Mesendoderm (in vitro differentiated cells): ENCODE measurements at regions not wholly inside any gene's neighbourhood (a gene's known extent, or its start where the extent isn't known, plus 50 kb on each side); places are given as distances from the start of the nearest gene placed in this dataset.

Experiments
- DNase-seq: peaks from one replicate; pipeline ENCODE4 v3.0.0; 2013
- H2AK5ac ChIP-seq: 2 replicates; pipeline ENCODE4 v1.6.1; 2013; ENCODE audit warnings: low read length, inconsistent platforms
- H2BK120ac ChIP-seq: 2 replicates; pipeline ENCODE4 v1.6.1; 2013; ENCODE audit warnings: low read depth, mild to moderate bottlenecking, low read length, moderate library complexity, mixed read lengths
- H2BK15ac ChIP-seq: replicated peaks from 2 replicates; pipeline ENCODE4 v1.6.1; 2013; ENCODE audit warnings: low read depth, mild to moderate bottlenecking, moderate library complexity
- H2BK5ac ChIP-seq: 2 replicates; pipeline ENCODE4 v1.6.1; 2013; ENCODE audit warnings: low read length, inconsistent platforms
- H3K18ac ChIP-seq: 2 replicates; pipeline ENCODE4 v1.6.1; 2013; ENCODE audit warnings: mild to moderate bottlenecking, low read length, mixed read lengths
- H3K23ac ChIP-seq: one replicate; pipeline ENCODE4 v1.6.1; 2013; ENCODE audit warnings: low read length
- H3K27ac ChIP-seq: 2 replicates; pipeline ENCODE4 v1.5.1; 2013; ENCODE audit warnings: low read depth, mild to moderate bottlenecking, inconsistent platforms, low read length, moderate library complexity
- H3K27me3 ChIP-seq: 2 replicates; pipeline ENCODE4 v1.6.1; 2013; ENCODE audit warnings: low read length, control low read depth, mild to moderate bottlenecking, inconsistent platforms; ENCODE audit not compliant: insufficient read depth, poor library complexity
- H3K36me3 ChIP-seq: 2 replicates; pipeline ENCODE4 v1.6.1; 2013; ENCODE audit warnings: low read length, inconsistent platforms; ENCODE audit not compliant: control insufficient read depth, insufficient read depth
- H3K4ac ChIP-seq: one replicate; pipeline ENCODE4 v1.6.1; 2013; ENCODE audit warnings: low read depth, mild to moderate bottlenecking, low read length, moderate library complexity
- H3K4me1 ChIP-seq: 2 replicates; pipeline ENCODE4 v1.6.1; 2013; ENCODE audit warnings: low read depth, low read length, inconsistent platforms; ENCODE audit not compliant: control insufficient read depth
- H3K4me2 ChIP-seq: 2 replicates; pipeline ENCODE4 v1.6.1; 2013; ENCODE audit warnings: low read length
- H3K4me3 ChIP-seq: 2 replicates; pipeline ENCODE4 v1.5.1; 2013; ENCODE audit warnings: mild to moderate bottlenecking, low read length
- H3K56ac ChIP-seq: one replicate; pipeline ENCODE4 v1.6.1; 2013; ENCODE audit warnings: low read length
- H3K79me1 ChIP-seq: 2 replicates; pipeline ENCODE4 v1.6.1; 2013; ENCODE audit warnings: low read length, inconsistent platforms
- H3K79me2 ChIP-seq: 2 replicates; pipeline ENCODE4 v1.6.1; 2013; ENCODE audit warnings: mild to moderate bottlenecking, low read length; ENCODE audit not compliant: control insufficient read depth, insufficient read depth
- H3K9ac ChIP-seq: 2 replicates; pipeline ENCODE4 v1.6.1; 2013; ENCODE audit warnings: low read length, inconsistent platforms
- H4K5ac ChIP-seq: one replicate; pipeline ENCODE4 v1.6.1; 2013; ENCODE audit warnings: low read length
- H4K8ac ChIP-seq: one replicate; pipeline ENCODE4 v1.6.1; 2013; ENCODE audit warnings: low read depth, mild to moderate bottlenecking, control low read depth, low read length, moderate library complexity
- WGBS: extraction: QIAGEN DNeasy Blood & Tissue Kit; methylation state at CpG from one replicate; pipeline ENCODE4 v1.1.7; 2013; ENCODE audit warnings: low lambda C conversion rate, missing lambda C conversion rate; ENCODE audit not compliant: insufficient coverage; ENCODE audit errors: extremely low coverage; 5-methylcytosine and 5-hydroxymethylcytosine counted together

DNA sequence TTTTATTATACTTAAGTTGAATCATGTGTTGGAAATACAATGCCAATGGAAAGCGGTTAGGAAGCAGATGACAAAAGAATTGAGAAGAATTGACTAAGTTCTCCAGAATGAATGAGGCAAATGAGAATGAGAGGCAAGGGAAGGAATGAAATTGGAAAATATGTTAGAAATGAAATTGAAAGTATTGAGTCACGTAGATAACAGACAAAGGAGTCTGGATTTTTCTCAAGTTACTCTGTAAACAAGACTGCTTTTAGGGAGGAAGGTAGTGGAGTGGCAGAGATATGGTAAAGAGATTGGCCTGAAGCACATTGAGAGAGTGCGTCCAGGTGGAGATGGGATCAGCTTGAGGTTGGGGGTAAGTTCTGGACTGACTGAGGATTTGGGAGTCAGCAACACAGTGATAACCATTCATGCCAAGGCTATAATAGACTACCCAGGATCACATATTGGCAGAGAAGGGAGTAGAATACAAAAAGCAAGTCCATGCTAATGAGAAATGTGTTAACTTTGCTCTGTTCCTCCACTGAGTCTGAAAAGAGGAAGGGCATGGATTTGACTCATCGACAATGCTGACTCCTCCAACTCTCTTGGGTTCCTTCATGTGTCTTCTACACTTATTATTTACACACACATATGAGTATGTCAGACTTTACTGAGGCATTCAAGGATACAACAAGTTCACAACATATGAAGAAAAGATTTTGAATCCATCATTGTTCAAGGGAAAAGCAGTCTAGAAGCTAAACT lies 814.2 kb upstream of the ZNF608 start:
- Histone ChIP-seq H3K4ac (no peak overlapping the region), H3K4me2 (no peak overlapping the region), H2BK120ac (no peak overlapping the region), H3K4me1 (no peaks in the 10 kb centered on the region), H2BK5ac (no peak overlapping the region), H3K56ac (no peak overlapping the region), H3K27ac (no peak overlapping the region), H3K23ac (no peak overlapping the region), H4K5ac (no peak overlapping the region), H3K18ac (no peak overlapping the region), H3K9ac (no peak overlapping the region), H3K4me3 (no peak overlapping the region), H3K79me2 (no peaks in the 10 kb centered on the region), H3K27me3 (no peaks in the 10 kb centered on the region), H2AK5ac (no peak overlapping the region), H2BK15ac (no peak overlapping the region), H3K79me1 (no peaks in the 10 kb centered on the region), H4K8ac (no peak overlapping the region), H3K36me3 (no peaks in the 10 kb centered on the region)
- 100% methylated on average over 2 of the region's 4 CpGs for WGBS
- no peak for DNase-seq

DNA sequence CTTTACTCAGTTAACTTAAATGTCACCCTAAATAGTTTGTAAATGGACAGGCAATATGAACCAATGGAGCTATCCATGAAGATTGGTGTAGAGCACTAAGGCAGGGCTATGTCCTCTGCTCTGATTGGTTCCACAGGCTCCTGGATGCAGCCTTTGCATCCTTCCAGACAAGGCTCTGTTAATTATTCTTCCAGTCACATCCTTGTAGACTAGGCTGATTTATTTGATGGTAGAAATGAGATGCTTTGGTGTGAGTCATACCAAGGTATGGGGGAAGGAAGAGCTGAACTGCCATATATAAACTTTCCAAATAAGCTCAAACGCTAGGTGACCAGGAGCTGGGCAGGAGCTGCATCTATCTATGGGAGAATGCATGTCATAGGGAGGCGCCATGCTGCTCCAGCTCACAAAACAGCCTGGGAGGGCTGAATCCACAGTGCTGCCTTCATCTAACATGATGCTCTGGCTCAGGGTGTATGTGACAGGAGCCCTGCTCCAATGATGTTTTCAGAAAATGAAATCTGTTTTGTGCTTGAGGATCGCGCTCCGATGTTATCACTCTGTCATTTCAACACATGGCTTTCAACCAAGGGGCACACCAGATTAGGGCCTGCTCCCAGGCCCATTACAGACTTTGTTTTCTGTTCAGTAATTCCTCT lies 818.0 kb upstream of the ZNF608 start:
- Histone ChIP-seq H3K4me2 (no peak overlapping the region), H3K79me2 (no peaks in the 10 kb centered on the region), H3K18ac (no peak overlapping the region), H3K36me3 (no peaks in the 10 kb centered on the region), H3K79me1 (no peaks in the 10 kb centered on the region), H4K5ac (no peak overlapping the region), H3K27ac (no peak overlapping the region), H2BK15ac (no peak overlapping the region), H3K4me1 (no peaks in the 10 kb centered on the region), H2BK5ac (no peak overlapping the region), H3K56ac (no peak overlapping the region), H3K4me3 (no peak overlapping the region), H3K27me3 (no peaks in the 10 kb centered on the region), H3K4ac (no peak overlapping the region), H3K23ac (no peak overlapping the region), H2AK5ac (no peak overlapping the region), H3K9ac (no peak overlapping the region), H2BK120ac (no peak overlapping the region), H4K8ac (no peak overlapping the region)
- DNase-seq = no peak
- no CpG with 5 or more reads among the region's 5 CpGs for WGBS

DNA sequence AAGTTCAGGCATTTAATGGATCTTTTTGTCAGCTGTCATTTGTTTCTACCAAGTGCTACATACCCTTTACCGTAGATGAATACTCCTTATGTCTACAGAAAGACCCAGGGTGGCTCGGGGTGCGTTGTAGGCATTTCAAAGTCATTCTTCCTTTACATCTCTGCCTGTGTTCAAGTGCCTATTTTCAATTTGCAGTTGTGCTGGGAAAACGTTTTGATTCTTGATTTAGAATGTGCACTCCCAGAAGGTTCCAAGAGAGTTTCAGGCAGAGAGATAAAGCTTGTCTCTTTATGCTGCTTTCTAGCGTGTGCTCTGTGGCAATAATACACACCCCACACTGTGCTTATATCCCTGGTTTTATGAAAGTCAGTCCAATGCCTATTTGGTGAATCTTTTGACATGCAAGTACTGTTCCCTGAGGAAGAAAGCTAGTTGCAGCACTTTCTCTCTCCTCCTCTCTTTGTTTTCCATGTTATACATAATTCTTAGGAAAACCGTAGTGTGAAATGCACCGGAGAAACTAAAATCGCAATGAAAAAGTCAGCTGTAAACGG lies 828.1 kb upstream of the ZNF608 start:
- no peak overlapping the region for H2BK120ac ChIP-seq
- no peaks in the 10 kb centered on the region for H3K27me3 ChIP-seq
- H3K36me3 ChIP-seq = no peaks in the 10 kb centered on the region
- H3K4me3 ChIP-seq = no peak overlapping the region
- H2BK15ac ChIP-seq = no peak overlapping the region
- no peak overlapping the region for H4K8ac ChIP-seq
- no peaks in the 10 kb centered on the region for H3K4me1 ChIP-seq
- no peak overlapping the region for H3K4ac ChIP-seq
- no peak overlapping the region for H3K18ac ChIP-seq
- WGBS = no CpG with 5 or more reads among the region's 9 CpGs
- no peak overlapping the region for H3K56ac ChIP-seq
- H2BK5ac ChIP-seq = no peak overlapping the region
- no peak overlapping the region for H3K9ac ChIP-seq
- H4K5ac ChIP-seq = no peak overlapping the region
- no peak overlapping the region for H3K4me2 ChIP-seq
- no peak overlapping the region for H3K23ac ChIP-seq
- H3K27ac ChIP-seq = no peak overlapping the region
- no peak overlapping the region for H2AK5ac ChIP-seq
- no peaks in the 10 kb centered on the region for H3K79me2 ChIP-seq
- H3K79me1 ChIP-seq = no peaks in the 10 kb centered on the region
- DNase-seq = no peak

DNA sequence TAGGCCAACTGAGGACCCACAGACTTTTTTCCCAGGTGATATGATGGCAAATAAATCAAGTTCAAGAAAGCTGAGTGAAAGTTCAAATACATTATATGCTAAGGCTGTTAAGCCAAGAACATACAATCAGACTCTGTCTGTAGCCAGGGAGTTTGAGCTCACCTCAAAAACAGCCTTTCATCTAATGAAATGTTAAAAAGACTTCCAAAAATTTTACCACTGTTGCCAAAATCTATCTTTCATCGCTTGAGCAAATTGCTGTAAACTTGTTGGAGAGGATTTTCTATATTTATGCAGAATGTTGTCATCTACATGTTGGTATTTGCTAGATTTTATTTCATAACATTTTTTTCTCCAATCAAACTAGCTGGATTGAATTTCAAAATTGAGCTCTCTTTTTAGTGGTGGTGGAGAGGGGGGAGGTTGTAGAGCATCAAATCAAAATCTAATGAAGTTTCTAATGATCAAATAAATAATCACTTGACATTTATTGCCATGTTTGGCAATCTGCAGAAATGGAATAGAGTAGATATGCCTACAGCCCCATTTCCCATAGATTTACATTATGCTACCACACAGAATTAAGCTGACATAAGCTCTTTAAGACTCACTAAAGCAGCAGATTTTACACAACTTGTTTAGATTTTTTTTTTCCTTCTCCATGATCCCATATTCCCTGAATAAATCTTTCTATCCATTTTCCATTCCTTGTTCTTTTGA lies 828.9 kb upstream of the ZNF608 start:
- Histone ChIP-seq H3K27me3 (no peaks in the 10 kb centered on the region), H3K79me2 (no peaks in the 10 kb centered on the region), H3K36me3 (no peaks in the 10 kb centered on the region), H3K4me2 (no peak overlapping the region), H3K56ac (no peak overlapping the region), H4K8ac (no peak overlapping the region), H3K4me3 (no peak overlapping the region), H3K4me1 (no peaks in the 10 kb centered on the region), H3K23ac (no peak overlapping the region), H2BK5ac (no peak overlapping the region), H4K5ac (no peak overlapping the region), H3K79me1 (no peaks in the 10 kb centered on the region), H3K9ac (no peak overlapping the region), H3K18ac (no peak overlapping the region), H2AK5ac (no peak overlapping the region), H2BK15ac (no peak overlapping the region), H3K4ac (no peak overlapping the region), H3K27ac (no peak overlapping the region), H2BK120ac (no peak overlapping the region)
- DNase-seq = no peak
- WGBS = no CpG with 5 or more reads among the region's 1 CpG

DNA sequence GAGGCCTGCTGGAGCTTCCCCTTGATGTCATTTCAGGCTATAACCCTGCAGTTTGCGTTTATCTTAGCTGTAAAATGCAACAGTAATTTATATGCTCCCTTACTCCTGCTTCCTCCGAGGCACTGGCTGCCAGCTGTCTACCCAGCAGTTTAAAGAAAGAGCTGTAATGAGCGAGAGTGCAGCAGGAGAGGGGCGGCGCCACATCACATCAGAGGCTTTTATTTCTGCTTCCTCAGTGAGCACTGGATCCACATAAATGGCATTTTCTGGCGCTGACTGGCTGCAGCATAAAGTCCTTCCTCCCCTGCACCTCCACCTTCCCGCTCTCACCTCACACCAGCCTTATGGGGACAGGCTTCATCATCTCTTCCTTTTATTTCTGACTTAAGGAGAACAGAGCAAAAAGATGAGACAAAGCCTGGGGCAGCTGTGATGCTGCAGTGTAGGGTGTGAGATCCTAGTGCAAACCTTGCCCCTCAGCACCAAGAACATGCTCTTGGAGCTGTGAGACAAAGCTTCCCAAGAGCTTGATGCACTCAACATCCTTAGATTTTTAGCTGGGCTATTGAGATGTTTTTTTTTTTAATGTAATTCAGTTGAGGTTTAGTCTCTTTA lies 829.6 kb upstream of the ZNF608 start:
- H3K18ac ChIP-seq = no peak overlapping the region
- H3K4me1 ChIP-seq = no peaks in the 10 kb centered on the region
- H2BK5ac ChIP-seq = no peak overlapping the region
- peak overlapping the region; percentile 50 for H3K56ac ChIP-seq
- no CpG with 5 or more reads among the region's 7 CpGs for WGBS
- no peak overlapping the region for H3K9ac ChIP-seq
- H4K8ac ChIP-seq = no peak overlapping the region
- no peaks in the 10 kb centered on the region for H3K79me2 ChIP-seq
- H2BK15ac ChIP-seq = no peak overlapping the region
- H3K27ac ChIP-seq = no peak overlapping the region
- H2AK5ac ChIP-seq = no peak overlapping the region
- peak; percentile 42 for DNase-seq
- H3K4ac ChIP-seq = no peak overlapping the region
- no peaks in the 10 kb centered on the region for H3K36me3 ChIP-seq
- no peaks in the 10 kb centered on the region for H3K79me1 ChIP-seq
- no peaks in the 10 kb centered on the region for H3K27me3 ChIP-seq
- no peak overlapping the region for H4K5ac ChIP-seq
- no peak overlapping the region for H3K4me2 ChIP-seq
- H3K4me3 ChIP-seq = no peak overlapping the region
- H3K23ac ChIP-seq = no peak overlapping the region
- no peak overlapping the region for H2BK120ac ChIP-seq
